IMR-90 (cell line): ENCODE measurements at regions not wholly inside any gene's neighbourhood (a gene's known extent, or its start where the extent isn't known, plus 50 kb on each side); places are given as distances from the start of the nearest gene placed in this dataset.

Source experiments
- CEBPB ChIP-seq: IDR thresholded peaks from 2 replicates; pipeline ENCODE4 v1.6.1; 2012; ENCODE audit warnings: low read depth, low read length, improper control_type of control experiment
- FOS ChIP-seq: fragments of 150-350 bp; IDR thresholded peaks from 2 replicates; pipeline ENCODE4 v1.6.1; 2016; ENCODE audit warnings: low read depth, low read length
- MAFK ChIP-seq: IDR thresholded peaks from 2 replicates; pipeline ENCODE4 v1.6.1; 2012; ENCODE audit warnings: low read depth, low read length, improper control_type of control experiment
- MXI1 ChIP-seq: IDR thresholded peaks from 2 replicates; pipeline ENCODE4 v1.6.1; 2012; ENCODE audit warnings: low read depth, mild to moderate bottlenecking, low read length, moderate library complexity, borderline replicate concordance
- NFE2L2 ChIP-seq: fragments of 150-350 bp; IDR thresholded peaks from 2 replicates; pipeline ENCODE4 v1.6.1; 2016; ENCODE audit warnings: low read depth, mild to moderate bottlenecking, low read length
- POLR2A ChIP-seq: IDR thresholded peaks from 2 replicates; pipeline ENCODE4 v1.6.1; 2012; ENCODE audit warnings: mild to moderate bottlenecking, low read depth, low read length
- RCOR1 ChIP-seq: IDR thresholded peaks from 2 replicates; pipeline ENCODE4 v1.6.1; 2012; ENCODE audit warnings: mild to moderate bottlenecking, low read length, improper control_type of control experiment; ENCODE audit not compliant: insufficient replicate concordance
- RFX5 ChIP-seq: IDR thresholded peaks from 2 replicates; pipeline ENCODE4 v1.8.0; 2012; ENCODE audit warnings: low read depth, mild to moderate bottlenecking, low read length, moderate library complexity
- SMC3 ChIP-seq: fragments of 150-350 bp; IDR thresholded peaks from 2 replicates; pipeline ENCODE4 v1.6.1; 2016; ENCODE audit warnings: low read depth, mild to moderate bottlenecking, antibody characterized with exemption, low read length, moderate library complexity
- TF ChIP-seq, protein P1 (sequence below): conservative IDR thresholded peaks from 2 replicates; pipeline ENCODE4 v1.5.1; 2012; ENCODE audit warnings: mild to moderate bottlenecking, low read depth, low read length, improper control_type of control experiment
- TF ChIP-seq, protein P2 (sequence below): fragments of 150-350 bp; IDR thresholded peaks from 2 replicates; pipeline ENCODE4 v1.6.1; 2017; ENCODE audit warnings: mild to moderate bottlenecking, antibody characterized with exemption, low read length, low read depth

- TF ChIP-seq, protein P1, sequence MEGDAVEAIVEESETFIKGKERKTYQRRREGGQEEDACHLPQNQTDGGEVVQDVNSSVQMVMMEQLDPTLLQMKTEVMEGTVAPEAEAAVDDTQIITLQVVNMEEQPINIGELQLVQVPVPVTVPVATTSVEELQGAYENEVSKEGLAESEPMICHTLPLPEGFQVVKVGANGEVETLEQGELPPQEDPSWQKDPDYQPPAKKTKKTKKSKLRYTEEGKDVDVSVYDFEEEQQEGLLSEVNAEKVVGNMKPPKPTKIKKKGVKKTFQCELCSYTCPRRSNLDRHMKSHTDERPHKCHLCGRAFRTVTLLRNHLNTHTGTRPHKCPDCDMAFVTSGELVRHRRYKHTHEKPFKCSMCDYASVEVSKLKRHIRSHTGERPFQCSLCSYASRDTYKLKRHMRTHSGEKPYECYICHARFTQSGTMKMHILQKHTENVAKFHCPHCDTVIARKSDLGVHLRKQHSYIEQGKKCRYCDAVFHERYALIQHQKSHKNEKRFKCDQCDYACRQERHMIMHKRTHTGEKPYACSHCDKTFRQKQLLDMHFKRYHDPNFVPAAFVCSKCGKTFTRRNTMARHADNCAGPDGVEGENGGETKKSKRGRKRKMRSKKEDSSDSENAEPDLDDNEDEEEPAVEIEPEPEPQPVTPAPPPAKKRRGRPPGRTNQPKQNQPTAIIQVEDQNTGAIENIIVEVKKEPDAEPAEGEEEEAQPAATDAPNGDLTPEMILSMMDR: no peak
- TF ChIP-seq POLR2A (no peak), MAFK (no peak), MXI1 (no peak), FOS (no peak), NFE2L2 (no peak), CEBPB (no peak), SMC3 (no peak), RCOR1 (no peak), RFX5 (no peak)
- TF ChIP-seq, protein P2, sequence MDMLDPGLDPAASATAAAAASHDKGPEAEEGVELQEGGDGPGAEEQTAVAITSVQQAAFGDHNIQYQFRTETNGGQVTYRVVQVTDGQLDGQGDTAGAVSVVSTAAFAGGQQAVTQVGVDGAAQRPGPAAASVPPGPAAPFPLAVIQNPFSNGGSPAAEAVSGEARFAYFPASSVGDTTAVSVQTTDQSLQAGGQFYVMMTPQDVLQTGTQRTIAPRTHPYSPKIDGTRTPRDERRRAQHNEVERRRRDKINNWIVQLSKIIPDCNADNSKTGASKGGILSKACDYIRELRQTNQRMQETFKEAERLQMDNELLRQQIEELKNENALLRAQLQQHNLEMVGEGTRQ: no peak
These were observed 555.4 kb upstream of the CPEB2 start for GRCh38 chr4:14446904-14447303.
